GM12878 (cell line): ENCODE measurements at regions not wholly inside any gene's neighbourhood (a gene's known extent, or its start where the extent isn't known, plus 50 kb on each side); places are given as distances from the start of the nearest gene placed in this dataset.

Experiments used
- CBX5 ChIP-seq: sonication (generic); IDR thresholded peaks from 2 replicates; pipeline ENCODE4 v1.6.1; 2016; ENCODE audit warnings: low read depth, moderate library complexity, mild to moderate bottlenecking, inconsistent platforms
- CHD2 ChIP-seq: IDR thresholded peaks from 2 replicates; pipeline ENCODE4 v1.6.1; 2011; ENCODE audit warnings: low read depth, low read length, improper control_type of control experiment, borderline replicate concordance
- DPF2 ChIP-seq: fragments of 450-650 bp; IDR thresholded peaks from 2 replicates; pipeline ENCODE4 v1.6.1; 2017; ENCODE audit warnings: mild to moderate bottlenecking
- EGR1 ChIP-seq, 2 experiments: IDR thresholded peaks; 1 replicate in 1 of 2; 2 replicates in 1 of 2; pipeline ENCODE4 v1.6.1; 2011 to 2012; ENCODE audit warnings: low read depth in 2 of 2, low read length in 2 of 2, borderline replicate concordance in 1 of 2, mild to moderate bottlenecking in 1 of 2, moderate library complexity in 1 of 2
- KLF5 ChIP-seq: fragments of 450-650 bp; IDR thresholded peaks from 2 replicates; pipeline ENCODE4 v1.6.1; 2014; ENCODE audit warnings: mild to moderate bottlenecking; ENCODE audit not compliant: partially characterized antibody
- NR2C1 ChIP-seq: fragments of 450-650 bp; IDR thresholded peaks from 2 replicates; pipeline ENCODE4 v1.6.1; 2017; ENCODE audit warnings: antibody characterized with exemption, mild to moderate bottlenecking, moderate library complexity
- RAD21 ChIP-seq: IDR thresholded peaks from 2 replicates; pipeline ENCODE4 v1.6.1; 2011; ENCODE audit warnings: mild to moderate bottlenecking, low read depth, low read length, moderate library complexity; ENCODE audit not compliant: insufficient read depth
- RFX5 ChIP-seq: IDR thresholded peaks from 2 replicates; pipeline ENCODE4 v1.6.1; 2011; ENCODE audit warnings: low read depth, low read length, improper control_type of control experiment
- RUNX3 ChIP-seq: IDR thresholded peaks from 2 replicates; pipeline ENCODE4 v1.6.1; 2012; ENCODE audit warnings: low read length, inconsistent platforms
- SIX5 ChIP-seq: IDR thresholded peaks from 2 replicates; pipeline ENCODE4 v1.6.1; 2011; ENCODE audit warnings: mild to moderate bottlenecking, low read depth, low read length, moderate library complexity; ENCODE audit not compliant: severe bottlenecking
- SMAD5 ChIP-seq: IDR thresholded peaks from 2 replicates; pipeline ENCODE4 v1.6.1; 2016; ENCODE audit warnings: antibody characterized with exemption, low read depth
- SUZ12 ChIP-seq: fragments of 200-600 bp; sonication (generic); IDR thresholded peaks from one replicate; pipeline ENCODE4 v1.6.1; 2018; ENCODE audit warnings: antibody characterized with exemption, mild to moderate bottlenecking; ENCODE audit not compliant: unreplicated experiment
- WRNIP1 ChIP-seq: IDR thresholded peaks from 2 replicates; pipeline ENCODE4 v1.6.1; 2011; ENCODE audit warnings: low read depth, low read length, improper control_type of control experiment, borderline replicate concordance
- ZBED1 ChIP-seq: IDR thresholded peaks from 2 replicates; pipeline ENCODE4 v1.6.1; 2016; ENCODE audit warnings: borderline replicate concordance
- ZZZ3 ChIP-seq: IDR thresholded peaks from 2 replicates; pipeline ENCODE4 v1.6.1; 2011; ENCODE audit warnings: low read depth; ENCODE audit not compliant: control insufficient read depth, insufficient read length
- TF ChIP-seq, protein P1 (sequence below): IDR thresholded peaks from 2 replicates; pipeline ENCODE4 v1.6.1; 2012; ENCODE audit warnings: low read depth, low read length, improper control_type of control experiment
- TF ChIP-seq, protein P2 (sequence below): fragments of 450-650 bp; IDR thresholded peaks from 2 replicates; pipeline ENCODE4 v1.6.1; 2017; ENCODE audit warnings: mild to moderate bottlenecking, moderate library complexity
- TF ChIP-seq, protein P3 (sequence below): fragments of 450-650 bp; formaldehyde crosslinking; IDR thresholded peaks from 2 replicates; pipeline ENCODE4 v1.4.0; 2020; ENCODE audit warnings: mild to moderate bottlenecking, moderate library complexity
- TF ChIP-seq, protein P4 (sequence below): fragments of 450-650 bp; IDR thresholded peaks from 2 replicates; pipeline ENCODE4 v1.6.1; 2016; ENCODE audit warnings: mild to moderate bottlenecking

DNA sequence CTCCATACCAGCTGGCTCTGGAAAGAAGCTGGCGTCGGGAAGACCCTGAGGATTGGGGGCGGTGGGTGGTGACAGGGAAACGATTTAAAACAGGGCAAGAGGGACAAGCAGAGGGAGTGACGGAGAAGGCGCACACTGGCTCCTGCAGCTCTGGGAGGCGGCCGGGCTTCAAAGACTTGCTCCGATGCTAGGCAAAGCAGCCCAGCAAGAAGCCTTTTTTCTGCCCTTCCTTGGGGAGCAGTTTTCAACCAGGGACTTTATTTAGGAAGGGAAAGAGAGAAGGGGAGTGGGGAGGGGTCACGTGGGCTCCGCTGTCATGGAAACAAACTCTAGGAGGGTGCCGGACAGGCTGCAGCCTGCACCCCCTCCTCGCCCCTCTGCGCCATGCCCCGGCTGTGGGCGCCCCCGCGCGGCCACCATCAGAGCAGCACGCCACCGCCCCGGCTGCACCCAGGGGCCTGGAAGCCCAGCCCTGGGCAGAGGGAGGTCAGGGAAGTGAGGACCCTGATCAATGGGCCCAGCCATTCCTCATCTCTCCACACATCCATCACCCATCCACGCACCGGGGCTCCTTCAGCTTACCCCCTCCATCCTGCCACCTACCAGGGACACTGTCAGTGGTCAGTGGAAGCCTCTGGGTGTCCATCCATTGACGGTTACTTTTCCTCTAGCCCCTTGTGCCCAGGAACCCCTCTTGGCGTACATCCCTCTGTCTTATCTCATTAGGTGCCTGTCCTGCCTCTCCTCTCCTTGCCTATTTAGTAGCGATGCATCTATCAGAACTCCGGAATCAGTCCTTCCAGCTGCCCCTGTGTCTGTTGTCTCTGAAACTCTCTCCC, 66.6 kb upstream of the CCDC167 start (continued):
- no peak for TF ChIP-seq NR2C1
- no peak for TF ChIP-seq SMAD5
- no peak for TF ChIP-seq KLF5
- no peak for TF ChIP-seq SUZ12
- TF ChIP-seq ZBED1 = no peak
- TF ChIP-seq, protein P1, sequence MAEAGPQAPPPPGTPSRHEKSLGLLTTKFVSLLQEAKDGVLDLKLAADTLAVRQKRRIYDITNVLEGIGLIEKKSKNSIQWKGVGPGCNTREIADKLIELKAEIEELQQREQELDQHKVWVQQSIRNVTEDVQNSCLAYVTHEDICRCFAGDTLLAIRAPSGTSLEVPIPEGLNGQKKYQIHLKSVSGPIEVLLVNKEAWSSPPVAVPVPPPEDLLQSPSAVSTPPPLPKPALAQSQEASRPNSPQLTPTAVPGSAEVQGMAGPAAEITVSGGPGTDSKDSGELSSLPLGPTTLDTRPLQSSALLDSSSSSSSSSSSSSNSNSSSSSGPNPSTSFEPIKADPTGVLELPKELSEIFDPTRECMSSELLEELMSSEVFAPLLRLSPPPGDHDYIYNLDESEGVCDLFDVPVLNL = no peak
- TF ChIP-seq SIX5 = no peak
- TF ChIP-seq DPF2 = peak; percentile 70; the same call in 1 of the 2 replicates
- peak; percentile 93 for TF ChIP-seq RAD21
- peak in 1 of 2 experiments; percentile 25; a peak in 1 of 3 replicates for TF ChIP-seq EGR1 (IDR thresholded peaks at IDR 0.05; ENCODE audit: borderline replicate concordance in 1 of 2, low read depth in 2 of 2, low read length in 2 of 2)
- TF ChIP-seq ZZZ3 = no peak
- TF ChIP-seq CHD2 = no peak
- TF ChIP-seq RFX5 = no peak
- TF ChIP-seq WRNIP1 = no peak
- TF ChIP-seq, protein P2, sequence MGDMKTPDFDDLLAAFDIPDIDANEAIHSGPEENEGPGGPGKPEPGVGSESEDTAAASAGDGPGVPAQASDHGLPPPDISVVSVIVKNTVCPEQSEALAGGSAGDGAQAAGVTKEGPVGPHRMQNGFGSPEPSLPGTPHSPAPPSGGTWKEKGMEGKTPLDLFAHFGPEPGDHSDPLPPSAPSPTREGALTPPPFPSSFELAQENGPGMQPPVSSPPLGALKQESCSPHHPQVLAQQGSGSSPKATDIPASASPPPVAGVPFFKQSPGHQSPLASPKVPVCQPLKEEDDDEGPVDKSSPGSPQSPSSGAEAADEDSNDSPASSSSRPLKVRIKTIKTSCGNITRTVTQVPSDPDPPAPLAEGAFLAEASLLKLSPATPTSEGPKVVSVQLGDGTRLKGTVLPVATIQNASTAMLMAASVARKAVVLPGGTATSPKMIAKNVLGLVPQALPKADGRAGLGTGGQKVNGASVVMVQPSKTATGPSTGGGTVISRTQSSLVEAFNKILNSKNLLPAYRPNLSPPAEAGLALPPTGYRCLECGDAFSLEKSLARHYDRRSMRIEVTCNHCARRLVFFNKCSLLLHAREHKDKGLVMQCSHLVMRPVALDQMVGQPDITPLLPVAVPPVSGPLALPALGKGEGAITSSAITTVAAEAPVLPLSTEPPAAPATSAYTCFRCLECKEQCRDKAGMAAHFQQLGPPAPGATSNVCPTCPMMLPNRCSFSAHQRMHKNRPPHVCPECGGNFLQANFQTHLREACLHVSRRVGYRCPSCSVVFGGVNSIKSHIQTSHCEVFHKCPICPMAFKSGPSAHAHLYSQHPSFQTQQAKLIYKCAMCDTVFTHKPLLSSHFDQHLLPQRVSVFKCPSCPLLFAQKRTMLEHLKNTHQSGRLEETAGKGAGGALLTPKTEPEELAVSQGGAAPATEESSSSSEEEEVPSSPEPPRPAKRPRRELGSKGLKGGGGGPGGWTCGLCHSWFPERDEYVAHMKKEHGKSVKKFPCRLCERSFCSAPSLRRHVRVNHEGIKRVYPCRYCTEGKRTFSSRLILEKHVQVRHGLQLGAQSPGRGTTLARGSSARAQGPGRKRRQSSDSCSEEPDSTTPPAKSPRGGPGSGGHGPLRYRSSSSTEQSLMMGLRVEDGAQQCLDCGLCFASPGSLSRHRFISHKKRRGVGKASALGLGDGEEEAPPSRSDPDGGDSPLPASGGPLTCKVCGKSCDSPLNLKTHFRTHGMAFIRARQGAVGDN = peak; percentile 24; the same call in 1 of the 2 replicates
- TF ChIP-seq, protein P3, sequence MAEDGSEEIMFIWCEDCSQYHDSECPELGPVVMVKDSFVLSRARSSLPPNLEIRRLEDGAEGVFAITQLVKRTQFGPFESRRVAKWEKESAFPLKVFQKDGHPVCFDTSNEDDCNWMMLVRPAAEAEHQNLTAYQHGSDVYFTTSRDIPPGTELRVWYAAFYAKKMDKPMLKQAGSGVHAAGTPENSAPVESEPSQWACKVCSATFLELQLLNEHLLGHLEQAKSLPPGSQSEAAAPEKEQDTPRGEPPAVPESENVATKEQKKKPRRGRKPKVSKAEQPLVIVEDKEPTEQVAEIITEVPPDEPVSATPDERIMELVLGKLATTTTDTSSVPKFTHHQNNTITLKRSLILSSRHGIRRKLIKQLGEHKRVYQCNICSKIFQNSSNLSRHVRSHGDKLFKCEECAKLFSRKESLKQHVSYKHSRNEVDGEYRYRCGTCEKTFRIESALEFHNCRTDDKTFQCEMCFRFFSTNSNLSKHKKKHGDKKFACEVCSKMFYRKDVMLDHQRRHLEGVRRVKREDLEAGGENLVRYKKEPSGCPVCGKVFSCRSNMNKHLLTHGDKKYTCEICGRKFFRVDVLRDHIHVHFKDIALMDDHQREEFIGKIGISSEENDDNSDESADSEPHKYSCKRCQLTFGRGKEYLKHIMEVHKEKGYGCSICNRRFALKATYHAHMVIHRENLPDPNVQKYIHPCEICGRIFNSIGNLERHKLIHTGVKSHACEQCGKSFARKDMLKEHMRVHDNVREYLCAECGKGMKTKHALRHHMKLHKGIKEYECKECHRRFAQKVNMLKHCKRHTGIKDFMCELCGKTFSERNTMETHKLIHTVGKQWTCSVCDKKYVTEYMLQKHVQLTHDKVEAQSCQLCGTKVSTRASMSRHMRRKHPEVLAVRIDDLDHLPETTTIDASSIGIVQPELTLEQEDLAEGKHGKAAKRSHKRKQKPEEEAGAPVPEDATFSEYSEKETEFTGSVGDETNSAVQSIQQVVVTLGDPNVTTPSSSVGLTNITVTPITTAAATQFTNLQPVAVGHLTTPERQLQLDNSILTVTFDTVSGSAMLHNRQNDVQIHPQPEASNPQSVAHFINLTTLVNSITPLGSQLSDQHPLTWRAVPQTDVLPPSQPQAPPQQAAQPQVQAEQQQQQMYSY (CRISPR knock-in tag) = no peak
- TF ChIP-seq CBX5 = no peak
- no peak for TF ChIP-seq RUNX3
- TF ChIP-seq, protein P4, sequence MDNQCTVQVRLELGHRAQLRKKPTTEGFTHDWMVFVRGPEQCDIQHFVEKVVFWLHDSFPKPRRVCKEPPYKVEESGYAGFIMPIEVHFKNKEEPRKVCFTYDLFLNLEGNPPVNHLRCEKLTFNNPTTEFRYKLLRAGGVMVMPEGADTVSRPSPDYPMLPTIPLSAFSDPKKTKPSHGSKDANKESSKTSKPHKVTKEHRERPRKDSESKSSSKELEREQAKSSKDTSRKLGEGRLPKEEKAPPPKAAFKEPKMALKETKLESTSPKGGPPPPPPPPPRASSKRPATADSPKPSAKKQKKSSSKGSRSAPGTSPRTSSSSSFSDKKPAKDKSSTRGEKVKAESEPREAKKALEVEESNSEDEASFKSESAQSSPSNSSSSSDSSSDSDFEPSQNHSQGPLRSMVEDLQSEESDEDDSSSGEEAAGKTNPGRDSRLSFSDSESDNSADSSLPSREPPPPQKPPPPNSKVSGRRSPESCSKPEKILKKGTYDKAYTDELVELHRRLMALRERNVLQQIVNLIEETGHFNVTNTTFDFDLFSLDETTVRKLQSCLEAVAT = 0 out of 2 replicates have a peak, but pooled peaks have one; percentile 27
